ENCODE measurements at regions not wholly inside any gene's neighbourhood (a gene's known extent, or its start where the extent isn't known, plus 50 kb on each side); places are given as distances from the start of the nearest gene placed in this dataset.

DNA sequence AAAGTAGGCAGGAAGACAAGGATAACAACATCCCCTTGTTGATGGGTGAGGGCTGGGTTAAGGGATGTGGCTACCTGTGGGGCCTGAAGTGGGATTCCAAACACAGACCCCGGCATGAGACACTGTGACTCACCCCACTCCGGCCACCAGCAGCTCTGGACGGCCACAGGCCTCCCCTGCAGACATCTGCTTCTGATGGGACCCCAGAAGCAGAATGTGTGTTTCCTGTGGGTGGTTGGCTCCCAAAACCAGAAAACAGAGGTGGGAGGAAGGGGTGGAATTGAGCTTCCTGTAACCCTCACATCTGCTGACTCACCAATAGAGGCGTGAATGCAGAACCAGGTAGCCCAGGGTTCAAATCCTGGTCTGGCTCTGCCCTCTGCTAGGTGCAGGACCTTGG lies 216.6 kb upstream of the PWP1 start:
- H3K27ac ChIP-seq = no peak overlapping the region
- H3K4me1 ChIP-seq = peaks cover 10% of the 10 kb centered on the region
- no peaks in the 10 kb centered on the region for H3K36me3 ChIP-seq (ENCODE audit: low read depth, missing control alignments)
- DNase-seq = no peak
- H3K9me3 ChIP-seq = no peaks in the 10 kb centered on the region
- TF ChIP-seq, protein P1, sequence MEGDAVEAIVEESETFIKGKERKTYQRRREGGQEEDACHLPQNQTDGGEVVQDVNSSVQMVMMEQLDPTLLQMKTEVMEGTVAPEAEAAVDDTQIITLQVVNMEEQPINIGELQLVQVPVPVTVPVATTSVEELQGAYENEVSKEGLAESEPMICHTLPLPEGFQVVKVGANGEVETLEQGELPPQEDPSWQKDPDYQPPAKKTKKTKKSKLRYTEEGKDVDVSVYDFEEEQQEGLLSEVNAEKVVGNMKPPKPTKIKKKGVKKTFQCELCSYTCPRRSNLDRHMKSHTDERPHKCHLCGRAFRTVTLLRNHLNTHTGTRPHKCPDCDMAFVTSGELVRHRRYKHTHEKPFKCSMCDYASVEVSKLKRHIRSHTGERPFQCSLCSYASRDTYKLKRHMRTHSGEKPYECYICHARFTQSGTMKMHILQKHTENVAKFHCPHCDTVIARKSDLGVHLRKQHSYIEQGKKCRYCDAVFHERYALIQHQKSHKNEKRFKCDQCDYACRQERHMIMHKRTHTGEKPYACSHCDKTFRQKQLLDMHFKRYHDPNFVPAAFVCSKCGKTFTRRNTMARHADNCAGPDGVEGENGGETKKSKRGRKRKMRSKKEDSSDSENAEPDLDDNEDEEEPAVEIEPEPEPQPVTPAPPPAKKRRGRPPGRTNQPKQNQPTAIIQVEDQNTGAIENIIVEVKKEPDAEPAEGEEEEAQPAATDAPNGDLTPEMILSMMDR (IDR thresholded peaks at IDR 0.05) = no peak
- no peak for TF ChIP-seq POLR2A (IDR thresholded peaks at IDR 0.05)
- H3K27me3 ChIP-seq = no peaks in the 10 kb centered on the region
- intact Hi-C loops (cut with DNase I; ENCODE audit: low total_unique reads) = no loop called here
- H3K4me3 ChIP-seq = no peak overlapping the region
- 84 to 86% methylated on average over 4 of the region's 4 CpGs for WGBS, 2 donors

DNA sequence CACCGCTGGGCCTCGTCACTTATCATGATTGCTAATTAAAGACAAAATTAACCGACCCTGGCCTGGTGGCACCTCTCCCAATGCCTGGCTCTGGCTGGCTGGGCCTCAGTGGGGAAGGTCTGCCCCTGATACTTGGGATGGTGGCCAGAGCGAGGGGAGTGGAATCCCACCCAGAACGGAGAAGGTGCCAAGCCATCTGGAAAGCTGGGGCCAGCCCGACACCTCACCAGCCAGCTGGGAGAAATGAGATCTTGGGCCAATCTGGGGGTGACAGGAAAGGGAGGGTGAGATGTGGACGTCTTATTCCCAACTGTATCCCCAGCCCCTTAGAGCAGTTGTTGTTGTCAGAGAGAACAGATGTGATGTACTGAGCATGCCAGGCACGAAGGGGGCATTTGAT lies 215.0 kb upstream of the PWP1 start:
- no peak overlapping the region for H3K4me3 ChIP-seq
- H3K27me3 ChIP-seq = no peaks in the 10 kb centered on the region
- H3K9me3 ChIP-seq = no peaks in the 10 kb centered on the region
- TF ChIP-seq, protein P1 (IDR thresholded peaks at IDR 0.05) = no peak
- no peak for TF ChIP-seq POLR2A (IDR thresholded peaks at IDR 0.05)
- WGBS, 2 donors = 82 to 84% methylated on average over 5 to 8 of the region's 8 CpGs
- H3K27ac ChIP-seq = no peak overlapping the region
- H3K4me1 ChIP-seq = peaks cover 10% of the 10 kb centered on the region
- no peak for DNase-seq
- no peaks in the 10 kb centered on the region for H3K36me3 ChIP-seq (ENCODE audit: low read depth, missing control alignments)
- intact Hi-C loops (cut with DNase I; ENCODE audit: low total_unique reads) = no loop called here

DNA sequence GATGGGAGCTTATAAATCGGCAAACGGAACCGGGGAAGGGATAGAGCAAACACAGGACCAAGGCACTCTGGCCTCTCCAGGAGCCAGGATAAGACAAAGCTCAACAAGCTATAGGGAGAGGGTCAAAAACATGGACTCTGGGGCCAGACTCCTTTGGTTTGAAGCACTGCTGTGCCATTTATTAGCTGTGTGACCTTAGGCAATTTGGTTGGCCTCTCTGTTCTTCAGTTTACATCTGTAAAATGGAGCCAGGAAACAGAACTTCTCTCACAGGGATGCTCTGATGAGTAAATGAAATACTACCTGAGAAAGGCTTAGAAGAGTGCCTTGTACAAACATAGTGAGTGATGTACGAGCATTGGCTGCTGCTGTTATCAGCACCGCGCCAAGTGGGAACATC lies 213.3 kb upstream of the PWP1 start:
- H3K4me1 ChIP-seq = peaks cover 10% of the 10 kb centered on the region
- no peak for DNase-seq
- H3K36me3 ChIP-seq (ENCODE audit: low read depth, missing control alignments) = no peaks in the 10 kb centered on the region
- WGBS, 2 donors = 77 to 79% methylated on average over 6 of the region's 6 CpGs
- no peaks in the 10 kb centered on the region for H3K27me3 ChIP-seq
- H3K4me3 ChIP-seq = no peak overlapping the region
- H3K9me3 ChIP-seq = no peaks in the 10 kb centered on the region
- no peak overlapping the region for H3K27ac ChIP-seq
- intact Hi-C loops (cut with DNase I; ENCODE audit: low total_unique reads) = no loop called here
- no peak for TF ChIP-seq POLR2A (IDR thresholded peaks at IDR 0.05)
- TF ChIP-seq, protein P1 (IDR thresholded peaks at IDR 0.05) = no peak

DNA sequence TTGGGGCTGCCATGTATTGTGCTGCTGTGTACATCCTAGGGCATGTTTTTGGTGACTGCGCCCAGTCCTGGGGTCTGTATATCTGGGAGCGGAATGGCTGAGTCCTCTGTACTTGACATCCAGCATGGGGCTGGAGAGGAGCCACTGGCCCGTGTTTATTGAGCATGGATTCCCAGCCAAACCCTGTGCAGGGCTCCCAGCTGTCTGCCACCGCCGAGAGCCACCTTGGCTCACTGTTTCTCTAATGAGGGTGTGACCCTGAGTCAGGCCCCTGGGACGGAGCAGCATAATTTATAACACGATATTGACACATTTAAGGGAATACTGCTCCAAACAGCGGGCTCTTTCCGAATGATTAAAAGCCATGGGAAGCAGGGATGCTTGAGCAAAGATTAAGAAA lies 211.5 kb upstream of the PWP1 start:
- H3K4me3 ChIP-seq = no peak overlapping the region
- no peak overlapping the region for H3K27ac ChIP-seq
- no peak for TF ChIP-seq POLR2A (IDR thresholded peaks at IDR 0.05)
- TF ChIP-seq, protein P1 (IDR thresholded peaks at IDR 0.05) = no peak
- H3K36me3 ChIP-seq (ENCODE audit: low read depth, missing control alignments) = no peaks in the 10 kb centered on the region
- intact Hi-C loops (cut with DNase I; ENCODE audit: low total_unique reads) = no loop called here
- H3K9me3 ChIP-seq = no peaks in the 10 kb centered on the region
- no peaks in the 10 kb centered on the region for H3K4me1 ChIP-seq
- no peaks in the 10 kb centered on the region for H3K27me3 ChIP-seq
- 78 to 89% methylated on average over 9 of the region's 9 CpGs for WGBS, 2 donors
- DNase-seq = no peak

DNA sequence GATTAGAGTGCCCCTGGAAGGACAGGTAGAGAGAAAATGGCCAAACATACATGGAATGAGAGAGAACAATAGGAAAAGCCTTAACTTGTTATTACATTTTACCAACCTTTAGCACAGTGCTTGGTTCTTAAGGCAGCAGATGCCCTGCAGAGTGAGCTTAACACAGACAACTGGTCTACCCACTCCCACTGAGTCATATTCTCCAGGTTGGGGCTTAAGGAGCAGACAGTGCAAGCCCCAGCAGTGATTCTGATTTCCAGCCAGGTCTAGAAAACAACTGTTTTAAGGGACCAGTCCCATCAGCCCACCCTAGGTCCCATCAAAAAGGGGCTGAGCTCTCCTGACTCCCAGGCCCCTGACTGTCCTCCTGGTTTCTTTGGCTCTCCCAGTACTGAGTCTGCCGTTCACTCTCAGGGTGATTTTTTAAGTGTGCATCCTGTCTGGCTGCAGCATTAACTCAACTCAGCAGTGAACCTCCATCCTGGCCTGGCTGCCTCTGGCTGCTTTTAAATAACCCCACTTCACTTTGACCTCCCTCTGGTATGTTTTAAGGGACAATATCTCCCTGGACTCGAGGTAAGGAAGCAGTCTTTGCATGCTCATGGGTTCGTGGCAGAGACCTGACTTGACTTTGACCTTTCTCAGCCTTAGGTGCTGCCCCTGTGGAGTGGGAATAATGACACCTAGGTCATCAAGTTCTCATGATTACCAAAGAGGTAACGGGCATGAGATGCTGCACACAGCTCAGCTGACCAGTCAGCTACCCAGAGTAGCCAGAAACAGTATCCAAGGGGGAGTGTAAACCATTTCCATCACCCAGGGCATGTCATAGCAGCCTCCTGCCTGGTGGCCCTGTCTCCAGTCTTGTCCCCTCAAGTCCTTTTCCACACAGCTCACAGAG lies 210.7 kb upstream of the PWP1 start:
- no peak overlapping the region for H3K27ac ChIP-seq
- TF ChIP-seq, protein P1 (IDR thresholded peaks at IDR 0.05) = no peak
- no peak for TF ChIP-seq POLR2A (IDR thresholded peaks at IDR 0.05)
- intact Hi-C loops (cut with DNase I; ENCODE audit: low total_unique reads) = no loop called here
- H3K4me3 ChIP-seq = no peak overlapping the region
- no peak for DNase-seq
- no peaks in the 10 kb centered on the region for H3K36me3 ChIP-seq (ENCODE audit: low read depth, missing control alignments)
- WGBS, 2 donors = 61 to 68% methylated on average over 4 of the region's 4 CpGs
- no peaks in the 10 kb centered on the region for H3K4me1 ChIP-seq
- no peaks in the 10 kb centered on the region for H3K27me3 ChIP-seq
- no peaks in the 10 kb centered on the region for H3K9me3 ChIP-seq

All from testis (tissue), 2 donors.